Activated CD8-positive, alpha-beta memory T cell treated with anti-CD3 and anti-CD28 coated beads for 48 hours (primary cell): ENCODE measurements at regions not wholly inside any gene's neighbourhood (a gene's known extent, or its start where the extent isn't known, plus 50 kb on each side); places are given as distances from the start of the nearest gene placed in this dataset.
"Not testable (repeated sequence)": the region's sequence is repeated elsewhere in the genome, so short reads cannot be mapped to it uniquely, and the experiment has no call there.

Experiments
- DNase-seq, 3 experiments: peaks; one replicate each; pipeline ENCODE4 v3.0.0-alpha.2; 2020; ENCODE audit warnings: low read depth in 2 of 3, low spot score in 2 of 3

DNA sequence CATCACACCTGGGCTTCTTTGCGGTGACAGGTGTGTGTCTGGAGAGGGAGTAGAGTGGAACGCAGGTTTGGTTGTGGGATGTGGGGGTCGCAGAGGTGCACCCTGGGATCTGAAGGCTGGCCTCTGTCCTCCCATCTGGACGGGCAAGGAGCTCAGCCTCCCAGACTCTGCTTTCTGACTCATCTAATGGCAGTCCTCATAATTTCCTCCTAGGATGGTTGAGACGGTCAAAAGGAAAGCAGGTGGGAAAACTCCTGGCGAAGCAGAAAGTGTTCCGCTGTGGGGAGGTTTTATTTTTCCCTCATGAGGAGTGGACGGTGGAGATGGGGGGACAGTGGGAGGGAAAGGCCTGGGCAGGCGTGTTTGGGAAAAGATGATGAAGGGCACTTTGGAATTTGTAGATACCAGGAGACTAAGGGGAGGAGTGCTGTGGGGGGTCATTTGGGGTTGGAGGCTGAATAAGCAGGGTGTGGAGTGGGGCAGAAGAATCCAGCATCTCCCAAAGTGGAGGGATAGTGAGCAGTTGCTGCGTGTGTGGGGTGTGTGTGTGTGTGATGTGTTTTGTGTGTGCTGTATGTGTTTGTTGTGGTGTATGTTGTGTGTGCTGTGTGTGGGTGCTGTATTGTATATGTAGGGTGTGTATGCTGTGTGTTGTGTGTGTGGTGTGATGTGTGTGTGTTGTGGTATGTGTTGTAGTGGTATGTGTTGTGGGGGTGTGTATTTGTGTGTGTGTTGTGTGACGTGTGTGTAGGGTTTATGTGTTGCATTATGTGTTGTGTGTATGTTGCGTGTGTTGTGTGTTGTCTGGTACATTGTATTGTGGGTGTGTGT lies 97.2 kb upstream of the PODXL start:
- DNase-seq: no peak

DNA sequence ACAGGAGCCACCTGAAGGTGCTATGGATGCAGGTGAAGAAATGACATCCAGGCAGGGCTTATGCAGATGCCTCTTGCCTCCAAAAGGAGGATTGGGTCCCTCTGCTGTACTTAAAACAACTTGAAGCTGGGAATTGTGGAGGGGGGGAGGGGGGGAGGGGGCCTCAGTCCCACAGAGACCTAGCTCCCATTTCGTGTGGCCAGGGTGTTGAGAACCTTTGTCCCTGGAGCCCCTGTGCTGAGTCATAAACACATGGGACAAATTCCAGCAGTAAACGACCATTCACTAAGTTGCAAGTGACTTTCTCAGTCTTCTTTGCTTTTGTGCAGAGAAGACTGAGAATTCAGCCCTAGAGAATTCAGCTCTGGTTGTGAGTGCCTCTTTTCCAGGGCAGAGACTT lies 96.5 kb upstream of the PODXL start:
- DNase-seq: no peak

DNA sequence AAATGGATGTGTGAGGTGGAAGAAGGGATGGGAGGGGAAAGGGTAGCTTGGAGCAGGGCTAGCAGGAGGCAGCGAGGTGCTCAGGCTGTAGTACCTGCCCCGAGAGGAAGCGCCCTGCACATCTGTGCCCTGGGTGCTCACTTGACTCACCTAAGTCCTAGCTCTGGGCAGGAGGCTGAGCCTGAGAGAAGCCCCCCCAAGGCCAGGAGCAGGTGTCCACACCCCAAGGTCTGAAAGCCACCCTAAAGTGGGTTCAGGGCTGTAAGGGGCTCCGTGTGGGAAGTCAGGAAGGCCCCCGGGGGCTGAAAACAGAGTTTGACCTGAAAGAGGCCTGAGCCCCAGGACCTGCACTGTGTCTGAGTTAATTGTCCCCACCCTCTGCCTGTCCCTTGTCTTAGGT lies 95.8 kb upstream of the PODXL start:
- no peak for DNase-seq

DNA sequence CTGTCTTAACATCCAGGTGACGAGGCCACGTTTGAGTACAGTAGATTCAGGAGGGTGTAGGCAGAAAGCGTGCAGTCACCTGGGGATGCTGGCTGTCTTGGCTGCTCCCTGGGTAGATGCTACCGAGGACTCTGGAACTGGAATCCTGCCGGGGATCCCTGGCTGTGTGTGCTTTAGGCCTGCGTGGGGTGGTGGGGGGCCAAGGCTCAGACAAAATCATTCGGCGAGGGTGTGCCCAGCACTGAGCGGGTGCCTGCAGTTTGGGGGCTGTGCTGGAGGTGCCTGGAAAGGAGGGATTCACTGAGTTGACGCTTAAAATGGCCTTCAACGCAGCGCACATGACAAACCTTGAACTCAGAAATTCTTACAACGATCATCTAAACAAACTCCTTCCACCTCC lies 93.5 kb upstream of the PODXL start:
- no peak for DNase-seq

DNA sequence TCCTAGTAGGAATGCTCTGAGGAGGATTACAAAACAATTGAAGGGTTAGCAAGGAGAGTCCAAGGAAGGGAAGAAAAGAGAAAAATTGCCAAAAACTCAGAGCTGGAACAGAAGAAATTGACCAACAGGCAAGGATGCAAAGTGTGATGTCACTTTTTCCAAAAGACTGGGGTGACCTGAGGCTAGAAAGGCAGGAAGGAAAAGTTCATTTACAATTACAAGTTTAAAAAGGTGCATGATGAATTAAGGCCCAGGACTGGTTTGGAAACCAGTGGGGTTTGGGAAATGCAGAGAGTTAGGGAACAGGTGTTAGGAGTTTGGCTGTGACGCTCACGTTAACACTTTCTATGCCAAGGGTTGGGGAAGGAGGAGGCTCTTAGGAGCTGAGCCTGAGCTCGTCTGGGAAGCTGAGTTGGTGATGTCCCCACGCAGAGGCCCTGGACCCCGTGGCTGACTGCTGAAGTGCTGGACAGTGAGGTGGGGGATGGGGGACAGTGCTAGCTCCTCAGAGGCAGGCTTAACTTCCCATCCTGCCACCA lies 92.6 kb upstream of the PODXL start:
- DNase-seq: no peak

DNA sequence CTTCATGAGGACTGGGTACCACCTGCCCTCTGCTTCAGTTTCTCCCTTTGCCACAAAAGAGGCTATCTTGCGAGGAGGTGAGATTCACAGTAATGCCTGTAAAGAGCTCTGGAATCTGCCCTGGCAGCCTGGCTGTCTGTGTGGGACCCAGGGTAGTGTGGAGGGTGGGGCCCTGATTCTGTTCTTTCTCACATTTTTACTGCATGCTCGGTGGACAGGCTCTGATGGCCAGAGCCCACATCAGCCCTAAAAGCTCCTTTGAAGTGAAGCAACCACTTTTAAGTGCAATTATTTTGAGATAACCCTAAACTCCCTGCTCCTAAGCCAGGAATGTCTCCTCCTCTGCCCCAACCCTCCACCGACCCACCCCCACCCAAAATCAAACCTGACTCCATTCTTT lies 92.1 kb upstream of the PODXL start:
- no peak for DNase-seq

DNA sequence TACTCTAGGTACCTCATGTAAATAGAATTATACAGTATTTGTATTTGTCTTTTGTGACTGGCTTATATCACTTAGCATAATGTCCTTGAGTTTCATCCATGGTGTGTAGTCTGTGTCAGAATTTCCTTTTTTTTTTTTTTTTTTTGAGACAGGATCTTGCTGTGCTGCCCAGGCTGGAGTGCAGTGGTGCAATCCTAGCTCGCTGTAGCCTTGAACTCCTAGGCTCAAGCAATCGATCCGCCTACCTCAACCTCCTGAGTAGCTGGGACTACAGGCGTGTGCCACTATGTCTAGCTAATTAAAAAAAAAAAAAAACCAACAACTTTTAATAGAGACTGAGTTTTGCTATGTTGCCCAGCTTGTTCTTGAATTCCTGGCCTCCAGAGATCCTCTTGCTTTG lies 89.8 kb upstream of the PODXL start:
- no peak for DNase-seq

DNA sequence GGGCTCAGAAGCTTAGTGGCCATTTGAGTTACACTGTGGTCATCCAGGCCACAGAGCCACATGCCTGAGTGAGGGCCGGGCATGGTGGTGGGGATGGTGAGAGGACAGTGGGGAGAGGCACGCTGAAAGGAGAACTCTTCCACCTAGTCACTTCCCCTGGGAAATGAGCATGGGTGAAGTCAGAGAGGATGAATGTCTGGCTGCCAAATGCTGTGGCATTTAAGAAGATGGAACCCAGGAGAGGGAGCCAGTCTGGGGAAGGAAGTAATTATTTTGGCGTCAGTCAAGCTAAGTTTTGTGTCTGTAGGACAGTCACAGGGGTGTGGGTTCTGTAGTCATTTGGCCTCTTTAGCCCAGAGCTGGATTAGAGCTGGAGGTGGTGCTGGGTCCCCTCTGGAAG lies 86.0 kb upstream of the PODXL start:
- no peak for DNase-seq

DNA sequence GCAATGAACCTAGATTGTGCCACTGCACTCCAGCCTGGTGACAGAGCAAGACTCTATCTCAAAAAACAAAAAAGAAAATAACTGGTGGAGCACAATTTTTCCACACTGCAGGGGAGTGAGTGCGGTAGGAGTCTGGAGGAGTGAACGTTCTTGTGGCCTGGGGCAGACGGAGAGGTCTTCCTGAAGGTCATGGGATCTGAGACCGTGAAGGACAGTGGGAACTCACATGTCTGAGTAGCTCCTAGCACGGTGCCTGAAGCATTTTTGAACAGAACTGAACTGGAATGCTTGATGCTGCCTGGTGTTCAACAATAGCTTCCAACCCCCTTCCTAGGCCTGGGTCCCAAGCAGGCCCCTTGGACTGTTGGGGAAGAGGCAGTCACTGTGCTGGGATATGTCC lies 84.3 kb upstream of the PODXL start:
- no peak for DNase-seq

DNA sequence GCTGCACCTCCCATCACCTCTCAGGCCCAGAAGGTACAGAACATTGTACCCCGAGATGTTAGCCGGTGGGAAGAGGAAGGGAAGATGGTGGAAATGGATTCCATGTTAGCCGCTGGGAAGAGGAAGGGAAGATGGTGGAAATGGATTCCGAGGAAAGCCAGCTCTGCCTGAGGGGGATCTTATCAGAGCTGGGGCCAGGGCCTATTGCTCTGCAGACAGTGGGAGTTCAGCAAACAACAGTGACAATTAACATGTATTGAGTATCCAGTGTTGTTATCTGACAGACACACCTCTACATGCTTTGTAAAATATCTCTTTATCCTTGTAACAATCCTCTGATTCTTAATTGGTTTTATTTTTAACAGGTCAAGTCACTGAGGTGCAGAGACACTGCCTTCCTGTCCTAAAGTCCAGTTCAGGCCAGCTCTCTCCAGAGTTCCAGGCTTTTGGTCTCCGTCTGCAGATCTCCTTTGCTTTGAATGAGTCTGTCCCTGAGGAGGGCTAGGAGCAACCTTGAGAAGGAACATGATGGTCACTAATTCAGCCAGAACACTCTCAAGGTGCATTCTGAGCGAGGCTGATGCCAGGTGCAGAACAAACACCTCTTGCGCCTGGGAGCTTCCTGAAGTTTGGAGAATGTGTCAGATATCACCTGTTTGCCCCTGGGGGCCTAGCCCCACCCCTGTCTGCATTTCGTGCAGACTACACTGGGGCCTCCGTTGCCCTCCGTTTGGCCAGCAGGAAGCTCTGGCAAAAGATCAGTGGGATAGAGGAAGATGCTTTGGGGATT lies 82.4 kb upstream of the PODXL start:
- DNase-seq: no peak

DNA sequence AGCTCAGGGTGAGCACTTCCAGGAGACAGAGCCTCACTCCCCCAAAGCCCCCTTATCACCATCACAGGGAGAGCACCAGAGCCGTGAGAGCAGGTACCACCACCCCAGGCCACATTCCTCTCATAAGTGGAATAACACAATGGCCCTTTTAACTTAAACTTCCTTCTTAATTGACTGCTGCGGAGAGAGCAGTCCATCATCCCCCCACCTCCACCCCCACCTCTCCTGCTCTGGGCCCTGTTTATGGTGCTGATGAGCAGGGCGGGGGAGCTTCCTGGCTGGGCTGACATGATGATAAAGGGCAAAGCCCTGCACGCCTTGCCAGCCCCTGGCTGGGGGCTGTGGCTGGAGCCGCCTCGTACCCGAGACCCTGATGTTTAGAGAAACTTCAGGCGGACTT lies 81.4 kb upstream of the PODXL start:
- DNase-seq: no peak

DNA sequence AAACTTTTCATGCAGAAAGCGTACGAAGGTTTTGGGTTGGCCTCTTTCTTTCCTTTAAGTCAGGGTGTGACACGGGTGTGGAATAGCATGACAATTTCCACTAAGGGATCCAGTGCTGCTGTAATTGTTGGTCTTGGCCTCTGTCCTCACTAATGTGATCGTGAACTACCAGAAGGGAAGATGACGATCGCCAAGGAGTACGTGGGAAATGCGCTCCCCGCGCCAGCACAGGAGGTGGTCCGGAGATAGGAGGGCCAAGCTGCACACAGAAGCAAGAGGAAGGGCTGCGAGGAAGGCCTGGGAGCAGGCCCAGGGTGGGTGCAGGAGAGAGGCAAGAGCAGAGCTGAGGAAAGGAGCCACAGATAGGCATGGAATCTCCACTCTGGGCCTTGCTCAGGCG lies 79.7 kb upstream of the PODXL start:
- no peak for DNase-seq

DNA sequence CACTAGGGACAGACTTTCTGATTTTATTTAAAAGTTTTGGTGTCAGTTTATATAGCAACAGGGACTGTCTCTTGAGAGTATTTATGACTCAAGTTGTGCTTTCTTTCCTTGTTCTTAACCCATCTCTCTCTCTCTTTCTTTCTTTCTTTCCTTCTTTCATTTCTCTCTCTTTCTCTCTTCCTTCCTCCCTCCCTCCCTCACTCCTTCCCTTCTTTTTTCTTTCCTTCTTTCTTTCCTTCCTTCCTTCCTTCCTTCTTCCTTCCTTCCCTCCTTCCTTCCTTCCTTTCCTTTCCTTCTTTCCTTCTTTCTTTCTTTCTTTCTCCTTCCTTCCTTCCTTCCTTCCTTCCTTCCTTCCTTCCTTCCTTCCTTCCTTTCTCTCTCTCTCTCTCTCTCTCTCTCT lies 77.8 kb upstream of the PODXL start:
- DNase-seq: not testable (repeated sequence)

DNA sequence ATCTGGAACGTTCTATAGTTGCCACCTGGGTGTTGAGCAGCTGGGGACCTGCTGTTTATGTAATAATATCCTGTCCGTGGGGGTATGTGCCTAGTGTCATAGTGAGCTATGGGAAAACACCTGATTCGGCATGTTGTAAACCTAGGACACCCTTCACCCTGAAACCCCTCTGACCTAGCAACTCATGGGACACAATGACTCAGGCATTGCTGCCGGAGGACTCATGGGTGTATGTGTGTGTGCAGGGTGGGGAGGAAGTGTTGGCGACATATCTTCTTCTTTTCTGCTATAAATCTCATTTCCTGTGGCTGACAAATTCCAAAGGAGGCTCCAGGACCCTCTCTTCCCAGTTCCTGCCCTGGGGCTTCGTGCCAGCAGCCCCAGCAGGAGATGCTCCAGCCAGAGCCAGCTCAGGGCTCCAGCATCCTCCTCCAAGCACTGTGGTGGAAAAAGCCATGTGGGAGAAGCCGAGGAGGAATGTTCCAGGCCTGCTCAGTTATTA lies 77.0 kb upstream of the PODXL start:
- no peak for DNase-seq

DNA sequence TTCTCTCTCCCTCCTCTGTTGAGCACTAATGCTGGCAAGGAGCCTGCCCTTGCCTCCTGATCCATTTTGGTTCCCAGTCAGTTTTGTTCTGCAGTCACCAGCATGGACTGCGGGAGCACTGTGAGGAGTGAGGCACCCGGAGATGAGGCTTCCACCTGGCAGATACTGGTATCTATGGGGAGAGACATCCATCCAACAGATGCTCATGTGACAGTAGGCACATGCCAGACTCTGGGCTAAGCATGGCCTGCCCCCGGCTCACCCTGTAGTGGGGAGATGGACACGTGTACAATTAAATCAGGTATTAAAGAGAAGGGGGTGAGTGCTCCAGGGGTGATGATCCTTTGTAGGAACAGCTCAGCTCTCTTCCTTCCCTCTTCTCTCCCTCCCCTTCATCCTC lies 74.0 kb upstream of the PODXL start:
- DNase-seq: no peak

DNA sequence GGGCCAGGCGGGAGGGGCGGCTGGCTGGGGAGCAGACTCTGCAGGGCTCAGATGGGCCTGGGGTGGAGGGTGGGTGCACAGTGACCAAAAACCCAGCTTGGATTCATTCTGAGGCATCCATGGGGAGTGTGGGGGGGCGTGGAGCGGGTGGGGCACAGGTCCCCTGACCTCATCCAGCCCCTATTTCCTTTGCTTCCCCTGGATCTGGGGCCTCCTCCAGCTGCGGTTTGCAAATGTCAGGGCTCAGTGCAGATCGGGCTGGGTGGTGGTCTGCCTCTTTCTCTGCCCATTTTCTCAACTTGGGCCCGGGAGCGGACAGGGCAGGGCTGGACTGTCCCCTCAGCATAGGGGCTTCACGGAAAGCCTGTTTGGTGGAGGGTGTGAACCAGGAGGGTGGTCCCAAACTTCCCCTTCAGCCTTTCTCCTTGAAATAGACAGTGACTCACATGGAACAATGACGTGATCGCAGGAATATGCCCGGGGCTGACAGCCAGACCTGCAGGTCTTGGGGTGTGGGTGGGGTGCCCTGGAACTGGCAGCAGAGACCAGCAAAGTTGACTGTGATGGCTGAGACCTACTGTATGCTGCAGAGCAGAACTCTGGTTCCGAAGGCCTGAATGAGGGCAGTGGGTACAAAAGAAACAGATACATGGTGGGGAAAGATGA lies 72.9 kb upstream of the PODXL start:
- no peak for DNase-seq

DNA sequence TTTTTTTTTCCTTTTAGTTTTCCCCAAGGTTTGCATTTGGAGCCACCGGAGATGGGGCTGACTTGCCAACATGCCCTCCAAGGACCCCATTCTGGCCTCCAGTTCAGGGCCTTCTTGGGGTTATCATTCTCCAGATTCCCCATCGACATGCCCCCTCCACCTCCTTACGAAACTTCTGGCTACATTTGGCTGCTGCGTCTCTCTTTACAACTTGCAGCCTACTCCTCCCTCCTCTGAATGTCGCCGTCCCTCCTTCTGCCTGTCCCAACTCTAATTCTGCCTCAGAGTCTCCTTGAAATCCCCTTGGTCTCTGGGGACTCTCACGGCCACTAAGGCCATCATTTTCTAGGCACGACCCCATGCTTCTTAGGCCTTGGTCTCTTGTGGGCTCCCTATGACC lies 72.2 kb upstream of the PODXL start:
- DNase-seq: no peak

DNA sequence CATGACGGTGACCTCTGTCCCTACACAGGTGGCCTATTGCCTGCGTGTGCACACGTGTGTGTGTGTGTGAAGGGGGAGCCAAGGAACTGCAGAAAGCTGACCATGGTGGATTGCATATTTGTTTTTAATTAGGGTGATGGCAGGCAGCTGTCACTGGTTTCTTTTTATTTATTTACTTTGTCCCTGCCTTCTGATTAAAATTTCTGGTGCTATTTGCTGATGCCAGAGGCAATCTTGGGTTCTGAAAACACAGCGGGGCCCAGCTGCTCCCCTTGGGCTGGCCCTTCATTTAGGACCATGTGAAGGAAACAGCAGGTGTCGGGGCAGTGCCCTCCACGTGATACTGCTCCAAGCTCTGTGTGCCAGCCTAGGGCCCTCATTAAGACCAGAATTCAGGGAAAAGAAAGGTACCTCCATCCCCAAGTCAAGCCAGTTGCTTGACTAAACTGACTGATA lies 71.3 kb upstream of the PODXL start:
- DNase-seq: no peak

DNA sequence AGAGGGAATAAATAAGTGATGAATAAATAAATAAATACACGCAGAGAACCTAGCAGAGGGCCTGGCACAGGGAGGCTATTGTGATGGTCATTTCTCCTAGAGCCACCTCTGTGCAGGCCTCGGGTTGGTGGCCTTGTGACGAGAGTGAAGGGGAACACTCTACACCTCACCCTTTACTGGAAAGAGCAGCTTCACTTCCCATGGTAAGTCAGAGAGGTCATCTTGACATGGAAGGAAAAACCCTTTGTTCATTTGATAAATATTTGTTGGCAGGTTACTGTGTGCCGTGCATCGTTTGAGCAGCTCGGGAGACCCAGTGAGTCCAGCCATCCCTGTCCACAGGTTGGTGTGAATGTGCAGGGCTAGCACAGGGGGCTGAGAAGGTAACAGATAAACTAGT lies 70.2 kb upstream of the PODXL start:
- DNase-seq: no peak

DNA sequence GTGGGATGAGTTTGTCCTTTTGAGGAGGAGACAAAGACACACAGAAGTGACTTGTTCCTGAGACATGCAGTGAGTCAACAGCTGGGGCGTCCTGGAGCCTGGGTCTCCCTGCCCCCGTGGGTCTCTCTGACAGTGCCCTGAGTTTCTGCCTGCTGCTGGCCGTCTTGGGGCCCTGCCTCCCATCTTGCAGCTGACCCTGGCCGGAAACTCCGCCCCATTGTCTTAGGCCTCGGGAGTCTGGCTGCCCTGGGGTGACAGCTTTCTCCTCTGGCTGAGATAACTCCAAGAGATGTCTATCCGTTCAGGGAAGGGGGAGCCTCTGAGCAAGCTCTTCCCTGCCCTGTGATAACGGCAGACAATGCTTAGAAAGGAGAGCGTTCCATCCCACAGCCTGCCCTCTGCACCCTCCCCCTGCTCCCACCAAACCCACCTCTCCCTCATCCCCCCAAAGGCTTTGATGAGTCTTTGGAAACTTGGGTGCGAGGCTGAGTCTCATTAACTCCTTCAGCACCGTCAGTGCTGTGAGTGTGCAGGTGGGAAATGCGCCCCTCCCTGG lies 69.5 kb upstream of the PODXL start:
- DNase-seq: no peak

DNA sequence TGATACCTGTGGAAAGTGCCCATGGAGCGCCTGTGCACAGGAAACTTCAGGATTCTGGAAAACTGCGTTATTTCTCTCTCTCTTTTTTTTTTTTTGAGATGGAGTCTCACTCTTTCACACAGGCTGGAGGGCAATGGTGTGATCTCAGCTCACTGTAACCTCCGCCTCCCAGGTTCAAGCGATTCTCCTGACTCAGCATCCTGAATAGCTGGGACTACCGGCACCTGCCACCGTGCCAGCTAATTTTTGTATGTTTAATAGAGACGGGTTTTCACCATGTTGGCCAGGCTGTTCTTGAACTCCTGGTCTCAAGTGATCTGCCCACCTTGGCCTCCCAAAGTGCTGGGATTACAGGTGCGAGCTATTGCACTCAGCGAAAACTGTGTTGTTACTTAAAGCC lies 68.9 kb upstream of the PODXL start:
- DNase-seq: not testable (repeated sequence)
